HCT116 (cell line): ENCODE measurements at regions not wholly inside any gene's neighbourhood (a gene's known extent, or its start where the extent isn't known, plus 50 kb on each side); places are given as distances from the start of the nearest gene placed in this dataset.

Source experiments
- ATAC-seq: fragments of 200-7000 bp; cut with Tn5 transposase; 2 replicates; pipeline ENCODE4 v1.9.1; 2020; ENCODE audit warnings: mild to moderate bottlenecking, moderate library complexity
- BruUV-seq: library from RNA; stranded (reverse); fragments of 400-500 nt; replicated peaks from 2 replicates; lab custom pipeline; 2021; lab: Mats Ljungman, UMichigan
- CTCF ChIA-PET: fragments of 300-600 bp; sonication (Branson Sonifier 250); formaldehyde crosslinking; loops from one replicate; lab custom pipeline; 2021; ENCODE audit warnings: antibody characterized with exemption; lab: Charles Lee
- POLR2A ChIA-PET: fragments of 300-600, 350-600 bp; sonication (Branson Sonifier 250); formaldehyde crosslinking; loops from one replicate; lab custom pipeline; 2021; ENCODE audit warnings: antibody characterized with exemption; lab: Charles Lee
- RAD21 ChIA-PET, 2 experiments: fragments of 300-600 bp; sonication (Branson Sonifier 250); formaldehyde crosslinking; loops; one replicate each; lab custom pipeline; 2023; ENCODE audit warnings: low total read pairs in 2 of 2; ENCODE audit not compliant: uncharacterized antibody in 2 of 2, unreplicated experiment in 2 of 2, low non-redundant PET in 1 of 2; lab: Charles Lee
- DNase-seq: peaks from one replicate; pipeline ENCODE4 v3.0.0-alpha.2; 2010; ENCODE audit warnings: low read depth, low spot score
- H2AFZ ChIP-seq: fragments of 200-600 bp; shearing (Covaris generic), sonication (generic); 2 replicates; pipeline ENCODE4 v1.6.1; 2017; ENCODE audit warnings: low read depth, mixed run types, mixed read lengths, antibody characterized with exemption, low read length; ENCODE audit not compliant: poor library complexity, severe bottlenecking
- H3K27ac ChIP-seq: 2 replicates; pipeline ENCODE4 v1.5.1; 2012; ENCODE audit warnings: low read depth, low read length
- H3K27me3 ChIP-seq: fragments of 200-600 bp; sonication (generic); 2 replicates; pipeline ENCODE4 v1.6.1; 2016; ENCODE audit warnings: mixed run types, low read length, mixed read lengths; ENCODE audit not compliant: insufficient read depth
- H3K36me3 ChIP-seq, 2 experiments: fragments of 200-500 bp in 1 of 2; fragments of 200-600 bp in 1 of 2; sonication (Bioruptor generic) in 1 of 2; sonication (generic) in 1 of 2; 2 replicates each; pipeline versions ENCODE4 v1.5.1 to v1.6.1; 2014 to 2016; ENCODE audit warnings: low read length in 2 of 2, inconsistent platforms in 1 of 2, mixed read lengths in 1 of 2, mixed run types in 1 of 2; ENCODE audit not compliant: insufficient read depth in 2 of 2, control insufficient read depth in 1 of 2
- H3K4me1 ChIP-seq, 2 experiments: fragments of 200-600 bp in 1 of 2; sonication (generic) in 1 of 2; 2 replicates each; pipeline versions ENCODE4 v1.5.1 to v1.6.1; 2012 to 2017; ENCODE audit warnings: low read length in 2 of 2, inconsistent platforms in 1 of 2, mild to moderate bottlenecking in 1 of 2, mixed read lengths in 1 of 2, mixed run types in 1 of 2, moderate library complexity in 1 of 2; ENCODE audit not compliant: insufficient read depth in 2 of 2, control insufficient read depth in 1 of 2
- H3K4me2 ChIP-seq: fragments of 200-600 bp; sonication (generic); 2 replicates; pipeline ENCODE4 v1.6.1; 2017; ENCODE audit warnings: mixed run types, low read length, mixed read lengths
- H3K4me3 ChIP-seq, 2 experiments: fragments of 200-600 bp in 1 of 2; sonication (generic) in 1 of 2; replicated peaks in 1 of 2; 2 replicates each; pipeline ENCODE4 v1.5.1; 2011 to 2016; ENCODE audit warnings: low read length in 2 of 2, control low read depth in 1 of 2, low read depth in 1 of 2, mild to moderate bottlenecking in 1 of 2, mixed read lengths in 1 of 2, mixed run types in 1 of 2
- H3K79me2 ChIP-seq: fragments of 200-600 bp; sonication (generic); 2 replicates; pipeline ENCODE4 v1.6.1; 2017; ENCODE audit warnings: mild to moderate bottlenecking, mixed run types, low read length, moderate library complexity, mixed read lengths; ENCODE audit not compliant: insufficient read depth
- H3K9ac ChIP-seq: fragments of 200-600 bp; sonication (generic); 2 replicates; pipeline ENCODE4 v1.6.1; 2016; ENCODE audit warnings: low read length, mixed read lengths
- H3K9me2 ChIP-seq: fragments of 200-600 bp; sonication (generic), shearing (Covaris generic); 2 replicates; pipeline ENCODE4 v1.6.1; 2017; ENCODE audit warnings: mixed run types, mild to moderate bottlenecking, moderate library complexity; ENCODE audit not compliant: insufficient read depth
- H3K9me3 ChIP-seq, 2 experiments: fragments of 200-500 bp in 1 of 2; fragments of 200-600 bp in 1 of 2; sonication (Bioruptor generic) in 1 of 2; sonication (generic) in 1 of 2; 2 replicates each; pipeline ENCODE4 v1.6.1; 2014 to 2017; ENCODE audit warnings: low read length in 2 of 2, mixed read lengths in 2 of 2, inconsistent platforms in 1 of 2, low read depth in 1 of 2, mild to moderate bottlenecking in 1 of 2, mixed run types in 1 of 2, moderate library complexity in 1 of 2; ENCODE audit not compliant: control insufficient read depth in 1 of 2, insufficient read depth in 1 of 2
- H4K20me1 ChIP-seq: fragments of 200-600 bp; sonication (generic), shearing (Covaris generic); 2 replicates; pipeline ENCODE4 v1.6.1; 2017; ENCODE audit warnings: mixed run types, mild to moderate bottlenecking, moderate library complexity; ENCODE audit not compliant: insufficient read depth
- EGR1 ChIP-seq: IDR thresholded peaks from 2 replicates; pipeline ENCODE4 v1.6.1; 2012; ENCODE audit warnings: low read depth
- ELF1 ChIP-seq: IDR thresholded peaks from 2 replicates; pipeline ENCODE4 v1.6.1; 2012; ENCODE audit warnings: low read depth, borderline replicate concordance
- JUND ChIP-seq: IDR thresholded peaks from 2 replicates; pipeline ENCODE4 v1.6.1; 2012
- POLR2AphosphoS5 ChIP-seq: IDR thresholded peaks from 2 replicates; pipeline ENCODE4 v1.6.1; 2011; ENCODE audit warnings: mild to moderate bottlenecking, low read depth, low read length, moderate library complexity
- SIN3A ChIP-seq: IDR thresholded peaks from 2 replicates; pipeline ENCODE4 v1.6.1; 2012; ENCODE audit warnings: low read depth
- SP1 ChIP-seq: IDR thresholded peaks from 2 replicates; pipeline ENCODE4 v1.6.1; 2012; ENCODE audit warnings: low read depth
- ZFX ChIP-seq: fragments of 450-650 bp; IDR thresholded peaks from 2 replicates; pipeline ENCODE4 v1.6.1; 2017
- ZNF274 ChIP-seq: fragments of 200-500 bp; sonication (Bioruptor generic); IDR thresholded peaks from 2 replicates; pipeline ENCODE4 v1.6.1; 2014; ENCODE audit warnings: mild to moderate bottlenecking, low read depth, low read length, inconsistent platforms
- intact Hi-C: fragments of 100-400 bp; cut with micrococcal nuclease; formaldehyde crosslinking; loops from 2 replicates; pipeline ENCODE4 v1.10.0; 2022
- TF ChIP-seq, protein P1 (sequence below), 3 experiments: fragments of 200-600 bp in 1 of 3; sonication (generic) in 1 of 3; IDR thresholded peaks in 2 of 3; conservative IDR thresholded peaks in 1 of 3; 2 replicates each; pipeline ENCODE4 v1.5.1; 2012 to 2017; ENCODE audit warnings: low read depth in 2 of 3, low read length in 2 of 3, antibody characterized with exemption in 1 of 3, borderline replicate concordance in 1 of 3, control low read depth in 1 of 3, mild to moderate bottlenecking in 1 of 3, mixed read lengths in 1 of 3, mixed run types in 1 of 3, moderate library complexity in 1 of 3; ENCODE audit not compliant: insufficient read depth in 1 of 3

DNA sequence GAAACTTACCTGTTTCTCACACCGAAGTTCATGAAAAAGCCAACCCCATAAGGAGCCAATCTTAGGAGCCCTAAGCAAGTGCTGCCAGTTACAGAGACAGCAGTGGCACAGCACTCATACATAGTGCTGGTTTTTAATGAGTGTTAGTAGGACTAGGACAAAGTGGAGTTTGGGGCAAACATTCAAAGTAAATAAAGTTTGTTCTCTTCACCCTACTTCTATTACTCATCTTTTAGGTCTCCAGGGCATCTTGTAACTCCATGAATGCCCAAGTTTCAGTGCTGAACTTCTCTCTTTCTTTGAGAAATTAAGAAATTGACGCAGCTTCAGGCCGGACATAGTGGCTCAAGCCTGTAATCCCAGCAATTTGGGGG lies 584.7 kb downstream of the EBF1 start:
- Histone ChIP-seq H2AFZ (no peak overlapping the region), H3K27me3 (no peaks in the 10 kb centered on the region), H3K4me3 (no peak overlapping the region), H3K36me3 (no peaks in the 10 kb centered on the region), H3K27ac (no peak overlapping the region), H3K9me3 (no peaks in the 10 kb centered on the region), H3K9ac (no peak overlapping the region), H4K20me1 (no peaks in the 10 kb centered on the region), H3K4me1 (no peaks in the 10 kb centered on the region), H3K79me2 (no peaks in the 10 kb centered on the region), H3K4me2 (no peak overlapping the region), H3K9me2 (no peaks in the 10 kb centered on the region)
- ATAC-seq, result no peak
- intact Hi-C loops, result no loop called here
- RAD21 ChIA-PET, result no interaction called here
- no TSS peak for BruUV-seq
- no peak for DNase-seq
- CTCF ChIA-PET, result no interaction called here
- POLR2A ChIA-PET, result no interaction called here
- no peak for TF ChIP-seq ZFX
- no peak for TF ChIP-seq EGR1
- no peak for TF ChIP-seq JUND
- TF ChIP-seq, protein P1, sequence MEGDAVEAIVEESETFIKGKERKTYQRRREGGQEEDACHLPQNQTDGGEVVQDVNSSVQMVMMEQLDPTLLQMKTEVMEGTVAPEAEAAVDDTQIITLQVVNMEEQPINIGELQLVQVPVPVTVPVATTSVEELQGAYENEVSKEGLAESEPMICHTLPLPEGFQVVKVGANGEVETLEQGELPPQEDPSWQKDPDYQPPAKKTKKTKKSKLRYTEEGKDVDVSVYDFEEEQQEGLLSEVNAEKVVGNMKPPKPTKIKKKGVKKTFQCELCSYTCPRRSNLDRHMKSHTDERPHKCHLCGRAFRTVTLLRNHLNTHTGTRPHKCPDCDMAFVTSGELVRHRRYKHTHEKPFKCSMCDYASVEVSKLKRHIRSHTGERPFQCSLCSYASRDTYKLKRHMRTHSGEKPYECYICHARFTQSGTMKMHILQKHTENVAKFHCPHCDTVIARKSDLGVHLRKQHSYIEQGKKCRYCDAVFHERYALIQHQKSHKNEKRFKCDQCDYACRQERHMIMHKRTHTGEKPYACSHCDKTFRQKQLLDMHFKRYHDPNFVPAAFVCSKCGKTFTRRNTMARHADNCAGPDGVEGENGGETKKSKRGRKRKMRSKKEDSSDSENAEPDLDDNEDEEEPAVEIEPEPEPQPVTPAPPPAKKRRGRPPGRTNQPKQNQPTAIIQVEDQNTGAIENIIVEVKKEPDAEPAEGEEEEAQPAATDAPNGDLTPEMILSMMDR (IDR thresholded peaks at IDR 0.05 in 2 of 3, conservative IDR thresholded peaks at IDR 0.05 in 1 of 3; ENCODE audit: borderline replicate concordance in 1 of 3, insufficient read depth in 1 of 3, low read depth in 2 of 3, low read length in 2 of 3), result no peak
- TF ChIP-seq SIN3A, result no peak
- no peak for TF ChIP-seq SP1

DNA sequence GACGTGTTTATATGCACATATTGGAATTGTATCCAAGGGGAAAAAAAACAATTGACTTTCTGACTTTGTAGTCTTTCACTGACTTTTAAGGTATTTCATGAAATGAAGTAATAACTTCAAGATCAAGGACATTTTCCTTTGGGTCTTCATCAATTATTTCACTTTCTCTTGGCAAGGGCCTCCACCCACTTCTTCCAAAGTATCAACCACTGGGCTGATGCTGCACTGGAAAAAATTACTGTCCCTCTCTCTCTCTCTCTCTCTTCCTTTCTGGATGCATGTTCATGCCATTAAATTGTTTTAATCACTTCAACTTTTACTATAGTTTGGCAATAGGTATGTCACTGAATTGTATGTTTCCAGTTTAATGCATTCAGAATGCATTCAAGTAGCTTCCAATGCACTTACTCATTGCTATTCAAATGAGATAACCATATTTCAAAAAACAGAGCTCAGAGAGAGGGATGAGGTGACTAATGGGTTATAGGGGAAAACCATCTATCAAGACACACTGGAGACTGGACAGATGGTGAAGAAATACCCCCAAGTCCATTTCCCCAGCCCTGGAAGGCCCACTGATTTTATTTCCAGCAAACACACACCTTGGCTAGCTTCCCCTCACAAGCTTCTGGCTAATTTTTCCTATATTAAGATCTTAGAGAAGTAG lies 585.3 kb downstream of the EBF1 start:
- CTCF ChIA-PET, result no interaction called here
- Histone ChIP-seq H2AFZ (no peak overlapping the region), H3K36me3 (no peaks in the 10 kb centered on the region), H3K4me3 (no peak overlapping the region), H3K27ac (no peak overlapping the region), H4K20me1 (no peaks in the 10 kb centered on the region), H3K9ac (no peak overlapping the region), H3K27me3 (no peaks in the 10 kb centered on the region), H3K4me1 (no peaks in the 10 kb centered on the region), H3K9me3 (no peaks in the 10 kb centered on the region), H3K79me2 (no peaks in the 10 kb centered on the region), H3K4me2 (no peak overlapping the region), H3K9me2 (no peaks in the 10 kb centered on the region)
- BruUV-seq, result no TSS peak
- ATAC-seq (no peak), DNase-seq (no peak)
- POLR2A ChIA-PET, result no interaction called here
- TF ChIP-seq, protein P1 (IDR thresholded peaks at IDR 0.05 in 2 of 3, conservative IDR thresholded peaks at IDR 0.05 in 1 of 3; ENCODE audit: borderline replicate concordance in 1 of 3, insufficient read depth in 1 of 3, low read depth in 2 of 3, low read length in 2 of 3), result no peak
- TF ChIP-seq ZNF274 (no peak), POLR2AphosphoS5 (no peak), SP1 (no peak), ELF1 (no peak)
- RAD21 ChIA-PET, result no interaction called here
- intact Hi-C loops, result no loop called here
